ENCODE measurements at regions not wholly inside any gene's neighbourhood (a gene's known extent, or its start where the extent isn't known, plus 50 kb on each side); places are given as distances from the start of the nearest gene placed in this dataset.
"Not testable (repeated sequence)": the region's sequence is repeated elsewhere in the genome, so short reads cannot be mapped to it uniquely, and the experiment has no call there.

- DNase-seq, result no peak
Observed at GRCh38 chr5:30581198-30581935, 612.1 kb upstream of the CDH6 start.

GRCh38 chr5:30574761-30575160 is 618.7 kb upstream of the CDH6 start:
- DNase-seq, result no peak

GRCh38 chr5:30572279-30572678 is 621.2 kb upstream of the CDH6 start:
- DNase-seq, result no peak

DNA sequence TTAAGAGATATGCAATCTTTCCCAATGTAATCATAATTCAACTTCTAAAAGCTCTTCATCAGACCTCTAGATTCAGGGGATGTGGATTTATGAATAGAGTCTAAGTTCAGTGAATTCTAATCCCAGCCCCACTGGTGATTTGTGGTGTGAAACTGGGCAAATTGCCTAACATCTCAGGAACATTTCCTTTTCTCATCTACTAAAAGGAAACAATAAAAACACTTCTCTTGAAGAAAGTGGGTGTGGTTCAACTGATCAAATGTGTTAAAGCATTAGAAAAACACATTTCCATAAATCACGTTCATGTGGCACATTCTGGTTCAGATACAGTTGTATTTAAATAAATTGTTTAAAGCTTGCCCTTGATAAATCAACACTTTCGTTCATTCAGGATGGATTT is 631.7 kb upstream of the CDH6 start:
- no peak for DNase-seq

GRCh38 chr5:30551618-30552017 is 641.9 kb upstream of the CDH6 start:
- no peak for DNase-seq

DNA sequence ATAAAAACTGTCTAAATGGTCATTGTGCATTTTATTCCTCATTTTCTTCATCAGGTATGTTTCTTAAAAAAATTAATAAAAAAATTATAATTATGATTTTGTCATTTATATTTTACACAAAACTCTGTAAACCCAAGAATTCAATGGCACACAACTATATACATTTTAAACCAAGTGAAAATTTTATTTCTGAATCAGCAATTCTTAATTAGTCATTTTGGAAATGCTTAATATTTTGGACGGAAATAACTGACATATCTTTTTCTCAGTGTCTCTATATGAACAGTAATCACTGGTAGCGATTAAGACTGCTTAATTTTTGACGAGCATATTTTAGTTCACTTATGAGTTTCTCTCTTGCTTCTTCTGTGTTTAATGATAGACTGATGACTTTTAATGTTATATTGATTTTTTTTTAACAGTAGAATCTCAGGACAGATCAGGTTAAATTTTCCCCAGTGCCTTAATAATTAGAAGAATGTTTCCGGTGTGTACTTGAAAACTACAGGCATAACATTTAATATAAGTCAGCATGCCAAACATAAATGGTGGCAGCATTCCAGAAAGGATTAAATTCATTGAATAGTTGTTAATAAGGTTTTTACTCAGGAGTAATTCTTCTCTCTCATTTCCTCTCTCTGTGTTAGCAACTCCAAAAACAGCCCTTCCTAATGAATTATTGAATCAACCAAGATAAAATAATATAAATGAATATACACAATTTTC is 644.7 kb upstream of the CDH6 start:
- DNase-seq, result no peak

- DNase-seq, result no peak
Observed at GRCh38 chr5:30540150-30540549, 653.3 kb upstream of the CDH6 start.

GRCh38 chr5:30539004-30539634 is 654.4 kb upstream of the CDH6 start:
- DNase-seq, result no peak

GRCh38 chr5:30525353-30525752 is 668.1 kb upstream of the CDH6 start:
- DNase-seq, result no peak

GRCh38 chr5:30524428-30524827 is 669.1 kb upstream of the CDH6 start:
- DNase-seq, result no peak

DNA sequence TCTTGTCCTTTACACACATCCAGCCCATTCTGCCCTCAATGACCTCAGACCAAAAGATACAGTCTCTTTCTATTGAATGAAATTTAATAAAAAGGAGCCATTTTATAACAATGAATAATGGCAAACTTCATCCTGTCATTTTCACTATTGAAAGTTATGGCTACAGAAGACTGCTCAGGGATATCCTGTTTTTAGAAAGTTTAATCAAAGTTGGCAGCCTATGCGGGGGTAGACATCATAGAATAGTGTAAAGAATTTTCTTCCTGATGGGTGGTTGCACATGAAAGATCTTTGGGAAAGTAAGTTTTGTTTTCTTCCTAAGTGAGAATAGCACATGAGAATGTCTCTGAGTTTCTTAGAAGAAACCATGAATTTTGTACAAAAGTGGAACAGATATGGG is 670.4 kb upstream of the CDH6 start:
- DNase-seq, result no peak

DNA sequence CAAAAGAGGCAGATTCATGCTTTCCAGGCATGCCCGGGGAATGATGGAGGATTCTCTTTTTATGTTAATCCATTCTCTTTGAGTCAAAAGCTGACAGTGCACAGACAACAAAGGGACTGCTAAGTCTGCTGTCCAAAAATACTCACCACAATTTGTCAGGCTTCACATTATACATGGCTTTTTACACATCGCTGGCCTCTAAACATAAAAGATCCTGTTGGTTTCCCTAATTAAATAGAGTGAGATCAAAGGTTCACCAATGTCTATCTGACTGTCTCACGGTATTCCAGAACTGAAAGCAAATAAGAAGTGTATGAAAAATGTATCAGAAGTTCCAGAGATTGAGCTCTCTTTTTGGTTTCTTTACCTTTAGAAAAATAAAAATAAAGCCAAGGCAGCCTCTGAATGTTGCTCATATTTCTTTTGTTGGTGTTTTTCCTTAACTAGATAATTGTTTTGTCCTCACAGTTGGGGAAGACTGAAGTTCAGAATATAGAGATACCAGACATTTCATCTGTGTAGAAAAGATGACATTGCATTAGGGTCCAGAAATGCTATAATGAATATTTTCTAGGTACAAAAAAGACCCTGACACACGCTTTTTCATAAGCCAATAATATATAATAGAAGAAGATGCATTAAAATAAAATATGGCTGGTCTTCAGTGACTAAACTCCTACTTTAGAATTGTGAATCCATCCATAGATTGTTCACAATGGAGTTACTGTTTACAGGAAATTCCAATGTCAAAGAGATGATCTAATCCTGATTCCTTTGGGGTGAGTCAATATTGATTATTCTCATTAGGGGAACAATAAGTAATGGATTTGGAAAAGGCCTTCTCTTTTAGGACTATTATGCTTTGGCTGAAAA is 688.2 kb upstream of the CDH6 start:
- no peak for DNase-seq

- no peak for DNase-seq
Observed at GRCh38 chr5:30502277-30502676, 691.2 kb upstream of the CDH6 start.

GRCh38 chr5:30501065-30501464 is 692.4 kb upstream of the CDH6 start:
- no peak for DNase-seq

DNA sequence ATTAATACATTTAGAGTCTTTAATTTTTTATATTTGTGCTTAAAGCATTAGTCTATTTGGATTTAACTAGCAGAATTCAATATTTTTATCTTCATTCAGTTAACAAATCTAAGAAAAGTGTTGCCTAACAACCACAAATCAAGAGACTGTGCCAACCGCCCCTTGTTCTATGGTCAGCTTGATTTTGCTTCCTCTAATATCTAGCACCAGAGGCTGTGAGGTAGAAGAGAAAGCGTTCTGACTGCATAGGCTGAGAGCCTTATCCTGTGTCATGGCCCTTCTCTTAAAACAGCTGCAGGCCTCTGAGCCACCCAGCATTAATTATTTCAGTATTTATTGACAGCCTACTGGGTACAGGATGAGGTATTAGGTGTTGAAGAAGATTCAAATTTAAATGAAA is 693.0 kb upstream of the CDH6 start:
- DNase-seq, result no peak

- DNase-seq, result no peak
Observed at GRCh38 chr5:30499402-30499801, 694.1 kb upstream of the CDH6 start.

- no peak for DNase-seq
Observed at GRCh38 chr5:30498972-30499371, 694.5 kb upstream of the CDH6 start.

GRCh38 chr5:30498509-30498908 is 695.0 kb upstream of the CDH6 start:
- DNase-seq, result not testable (repeated sequence)

DNA sequence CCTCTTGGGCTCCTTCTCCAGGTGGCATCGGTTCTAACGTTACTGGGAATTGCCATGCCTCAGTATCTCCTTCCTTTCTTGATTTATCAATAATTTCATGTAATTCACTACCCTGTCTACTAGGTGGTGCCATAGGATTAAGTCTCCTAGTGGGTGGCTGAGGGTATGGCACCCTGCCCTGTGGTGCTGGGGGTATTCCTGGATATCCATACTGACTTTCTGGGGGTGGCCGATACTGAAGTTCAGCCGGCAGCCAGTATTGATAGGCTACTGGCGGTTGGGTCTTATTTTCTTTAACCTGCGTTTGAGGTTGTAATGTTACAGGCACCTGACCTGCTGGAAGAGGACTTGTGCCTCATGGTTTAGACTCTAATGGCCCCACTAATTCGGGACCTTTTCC is 699.4 kb upstream of the CDH6 start:
- not testable (repeated sequence) for DNase-seq

GRCh38 chr5:30479104-30479503 is 714.4 kb upstream of the CDH6 start:
- no peak for DNase-seq

DNA sequence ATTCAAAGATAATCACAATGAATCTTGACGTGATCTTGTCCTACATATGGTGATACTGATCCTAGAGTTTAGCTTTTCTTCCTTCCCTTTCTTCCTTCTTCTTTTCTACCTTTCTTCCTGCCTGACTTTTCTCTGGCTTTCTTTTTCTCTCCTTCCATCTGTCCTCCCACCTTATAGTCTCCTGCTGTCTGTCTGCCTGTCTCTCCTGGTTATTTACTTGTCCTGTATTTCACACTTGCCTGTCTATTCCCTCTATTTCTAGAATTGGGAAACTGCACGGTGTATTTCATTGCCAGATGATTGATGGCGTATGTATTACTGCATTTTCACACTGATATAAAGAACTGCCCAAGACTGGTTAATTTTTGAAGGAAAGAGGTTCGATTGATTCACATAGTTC is 718.1 kb upstream of the CDH6 start:
- DNase-seq, result no peak

GRCh38 chr5:30469691-30470090 is 723.8 kb upstream of the CDH6 start:
- no peak for DNase-seq

DNA sequence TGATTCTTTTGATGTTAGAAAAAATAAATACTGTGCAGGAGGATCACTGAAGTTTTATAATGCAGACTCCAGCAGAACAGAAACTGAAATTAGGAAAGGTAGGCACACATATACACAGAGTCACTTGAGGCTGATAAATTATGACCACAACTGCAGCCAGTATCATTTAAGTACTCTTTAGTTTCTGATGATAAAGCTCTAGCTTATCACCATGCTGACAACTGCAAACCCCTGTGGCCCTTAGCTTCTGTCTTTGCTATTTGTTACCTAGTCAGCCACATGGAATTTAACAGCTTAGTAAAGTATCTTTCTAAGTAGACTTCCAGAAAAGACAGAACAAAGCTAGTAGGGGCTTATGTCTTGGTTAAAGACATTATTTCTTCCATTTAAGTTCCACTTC is 734.8 kb upstream of the CDH6 start:
- no peak for DNase-seq

Data from NCI-H1092 (cell line).